SKM-1 treated with dmso at 0.1 percent for 144 hours (cell line): ENCODE measurements at regions not wholly inside any gene's neighbourhood (a gene's known extent, or its start where the extent isn't known, plus 50 kb on each side); places are given as distances from the start of the nearest gene placed in this dataset.
A peak's percentile ranks its signal among the peaks of the same experiment; 100 is the strongest.

ENCODE experiments used
- DNase-seq: peaks from one replicate; lab custom pipeline; 2025; ENCODE audit not compliant: unreplicated experiment; lab: John Stamatoyannopoulos, UW

GRCh38 chr2:239883326-239884050 is 141.7 kb downstream of the NDUFA10 start:
- no peak for DNase-seq

GRCh38 chr2:239882781-239883180 is 142.4 kb downstream of the NDUFA10 start:
- no peak for DNase-seq

GRCh38 chr2:239882331-239882732 is 142.8 kb downstream of the NDUFA10 start:
- peak; percentile 56 for DNase-seq

GRCh38 chr2:239881561-239882320 is 143.4 kb downstream of the NDUFA10 start:
- no peak for DNase-seq

GRCh38 chr2:239881031-239881471 is 144.1 kb downstream of the NDUFA10 start:
- no peak for DNase-seq

GRCh38 chr2:239880396-239880795 is 144.7 kb downstream of the NDUFA10 start:
- DNase-seq, result no peak

- DNase-seq, result no peak
These were observed 145.6 kb downstream of the NDUFA10 start for GRCh38 chr2:239879423-239880084.

- no peak for DNase-seq
These were observed 146.5 kb downstream of the NDUFA10 start for GRCh38 chr2:239878686-239879085.

GRCh38 chr2:239876948-239877289 is 148.2 kb downstream of the NDUFA10 start:
- DNase-seq, result no peak

- peak; percentile 15 for DNase-seq
These were observed 148.7 kb downstream of the NDUFA10 start for GRCh38 chr2:239876271-239876947.

- no peak for DNase-seq
These were observed 150.3 kb downstream of the NDUFA10 start for GRCh38 chr2:239874636-239875356.

- no peak for DNase-seq
These were observed 151.2 kb downstream of the NDUFA10 start for GRCh38 chr2:239873656-239874635.

- DNase-seq, result no peak
These were observed 153.4 kb downstream of the NDUFA10 start for GRCh38 chr2:239871481-239872435.

- DNase-seq, result no peak
These were observed 154.3 kb downstream of the NDUFA10 start for GRCh38 chr2:239870863-239871262.

- no peak for DNase-seq
These were observed 154.9 kb downstream of the NDUFA10 start for GRCh38 chr2:239870276-239870675.

GRCh38 chr2:239869272-239870155 is 155.6 kb downstream of the NDUFA10 start:
- DNase-seq, result no peak

GRCh38 chr2:239868556-239869181 is 156.5 kb downstream of the NDUFA10 start:
- DNase-seq, result no peak
